ENCODE measurements at regions not wholly inside any gene's neighbourhood (a gene's known extent, or its start where the extent isn't known, plus 50 kb on each side); places are given as distances from the start of the nearest gene placed in this dataset.

DNA sequence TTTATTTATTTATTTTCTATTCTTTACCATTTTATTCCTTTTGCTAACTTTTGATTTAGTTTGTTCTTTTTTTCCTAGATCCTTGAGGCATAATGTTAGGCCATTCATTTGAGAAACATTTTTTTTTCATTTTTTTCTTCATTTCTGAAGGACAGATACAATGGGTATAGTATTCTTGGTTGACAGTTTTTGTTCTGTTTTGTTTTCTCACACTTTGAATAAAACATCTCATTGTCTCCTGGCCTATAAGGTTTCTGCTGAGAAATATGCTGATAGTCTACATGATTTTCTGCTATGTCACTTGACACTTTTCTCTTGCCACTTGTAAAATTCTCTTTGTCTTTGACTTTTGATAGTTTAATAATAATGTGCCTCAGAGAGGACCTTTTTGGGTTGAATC is 294.6 kb upstream of the EPHA7 start:
- TF ChIP-seq, protein P1, sequence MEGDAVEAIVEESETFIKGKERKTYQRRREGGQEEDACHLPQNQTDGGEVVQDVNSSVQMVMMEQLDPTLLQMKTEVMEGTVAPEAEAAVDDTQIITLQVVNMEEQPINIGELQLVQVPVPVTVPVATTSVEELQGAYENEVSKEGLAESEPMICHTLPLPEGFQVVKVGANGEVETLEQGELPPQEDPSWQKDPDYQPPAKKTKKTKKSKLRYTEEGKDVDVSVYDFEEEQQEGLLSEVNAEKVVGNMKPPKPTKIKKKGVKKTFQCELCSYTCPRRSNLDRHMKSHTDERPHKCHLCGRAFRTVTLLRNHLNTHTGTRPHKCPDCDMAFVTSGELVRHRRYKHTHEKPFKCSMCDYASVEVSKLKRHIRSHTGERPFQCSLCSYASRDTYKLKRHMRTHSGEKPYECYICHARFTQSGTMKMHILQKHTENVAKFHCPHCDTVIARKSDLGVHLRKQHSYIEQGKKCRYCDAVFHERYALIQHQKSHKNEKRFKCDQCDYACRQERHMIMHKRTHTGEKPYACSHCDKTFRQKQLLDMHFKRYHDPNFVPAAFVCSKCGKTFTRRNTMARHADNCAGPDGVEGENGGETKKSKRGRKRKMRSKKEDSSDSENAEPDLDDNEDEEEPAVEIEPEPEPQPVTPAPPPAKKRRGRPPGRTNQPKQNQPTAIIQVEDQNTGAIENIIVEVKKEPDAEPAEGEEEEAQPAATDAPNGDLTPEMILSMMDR (IDR thresholded peaks at IDR 0.05), result no peak
- TF ChIP-seq POLR2A (IDR thresholded peaks at IDR 0.05), result no peak
